ENCODE measurements at regions not wholly inside any gene's neighbourhood (a gene's known extent, or its start where the extent isn't known, plus 50 kb on each side); places are given as distances from the start of the nearest gene placed in this dataset.
"Not testable (repeated sequence)": the region's sequence is repeated elsewhere in the genome, so short reads cannot be mapped to it uniquely, and the experiment has no call there.

GRCh38 chr5:163730206-163730756 is 224.9 kb downstream of the MAT2B start:
- intact Hi-C loops (cut with DNase I), result no loop called here
- Histone ChIP-seq H3K27ac (no peak overlapping the region), H3K4me1 (no peaks in the 10 kb centered on the region), H3K27me3 (no peaks in the 10 kb centered on the region), H3K4me3 (no peak overlapping the region), H3K36me3 (no peaks in the 10 kb centered on the region), H3K9me3 (no peaks in the 10 kb centered on the region)
- peak; percentile 96 for ATAC-seq
- DNase-seq, result peak; percentile 70
- TF ChIP-seq CTCF (IDR thresholded peaks at IDR 0.05), result no peak

GRCh38 chr5:163731256-163731655 is 225.8 kb downstream of the MAT2B start:
- no peaks in the 10 kb centered on the region for H3K9me3 ChIP-seq
- ATAC-seq (no peak), DNase-seq (no peak)
- no peak overlapping the region for H3K4me3 ChIP-seq
- H3K4me1 ChIP-seq, result no peaks in the 10 kb centered on the region
- H3K27me3 ChIP-seq, result no peaks in the 10 kb centered on the region
- no peaks in the 10 kb centered on the region for H3K36me3 ChIP-seq
- no peak overlapping the region for H3K27ac ChIP-seq
- no peak for TF ChIP-seq CTCF (IDR thresholded peaks at IDR 0.05)
- intact Hi-C loops (cut with DNase I), result no loop called here

GRCh38 chr5:163735069-163735468 is 229.7 kb downstream of the MAT2B start:
- no peaks in the 10 kb centered on the region for H3K27me3 ChIP-seq
- H3K9me3 ChIP-seq, result no peaks in the 10 kb centered on the region
- intact Hi-C loops (cut with DNase I), result no loop called here
- no peak overlapping the region for H3K27ac ChIP-seq
- H3K4me1 ChIP-seq, result no peaks in the 10 kb centered on the region
- TF ChIP-seq CTCF (IDR thresholded peaks at IDR 0.05), result no peak
- no peak for DNase-seq
- ATAC-seq, result no peak
- no peaks in the 10 kb centered on the region for H3K36me3 ChIP-seq
- no peak overlapping the region for H3K4me3 ChIP-seq

GRCh38 chr5:163747586-163747985 is 242.2 kb downstream of the MAT2B start:
- no peak for TF ChIP-seq CTCF (IDR thresholded peaks at IDR 0.05)
- no peak for DNase-seq
- intact Hi-C loops (cut with DNase I), result no loop called here
- H3K27ac ChIP-seq, result no peak overlapping the region
- no peaks in the 10 kb centered on the region for H3K4me1 ChIP-seq
- H3K27me3 ChIP-seq, result no peaks in the 10 kb centered on the region
- no peak for ATAC-seq
- H3K4me3 ChIP-seq, result no peak overlapping the region
- H3K9me3 ChIP-seq, result no peaks in the 10 kb centered on the region
- H3K36me3 ChIP-seq, result no peaks in the 10 kb centered on the region

GRCh38 chr5:163748934-163749333 is 243.5 kb downstream of the MAT2B start:
- ATAC-seq, result no peak
- TF ChIP-seq CTCF (IDR thresholded peaks at IDR 0.05), result no peak

GRCh38 chr5:163750415-163750814 is 245.0 kb downstream of the MAT2B start:
- ATAC-seq; DNase-seq; H3K27me3 ChIP-seq; H3K36me3 ChIP-seq; H3K9me3 ChIP-seq; H3K4me1 ChIP-seq; H3K4me3 ChIP-seq; intact Hi-C loops (cut with DNase I); H3K27ac ChIP-seq: not testable (repeated sequence)

More at GRCh38 chr5:163748934-163749333, 243.5 kb downstream of the MAT2B start:
- Histone ChIP-seq H3K4me3 (no peak overlapping the region), H3K9me3 (no peaks in the 10 kb centered on the region), H3K27me3 (no peaks in the 10 kb centered on the region), H3K36me3 (no peaks in the 10 kb centered on the region), H3K27ac (no peak overlapping the region), H3K4me1 (no peaks in the 10 kb centered on the region)
- DNase-seq, result no peak
- intact Hi-C loops (cut with DNase I), result no loop called here

Data from upper lobe of right lung (tissue), 1 donor.